WTC11 (cell line): ENCODE measurements at regions not wholly inside any gene's neighbourhood (a gene's known extent, or its start where the extent isn't known, plus 50 kb on each side); places are given as distances from the start of the nearest gene placed in this dataset.

Experiments
- ATF2 ChIP-seq: sonication (generic); formaldehyde crosslinking; IDR thresholded peaks from 2 replicates; pipeline ENCODE4 v1.8.1; 2022; ENCODE audit warnings: low read depth, missing genetic modification reagents, borderline replicate concordance
- CTCF ChIP-seq: fragments of 200-600 bp; IDR thresholded peaks from 2 replicates; pipeline ENCODE4 v1.8.0; 2022; ENCODE audit warnings: antibody characterized with exemption
- MXD4 ChIP-seq: fragments of 250-450 bp; sonication (Bioruptor Pico); IDR thresholded peaks from 2 replicates; pipeline ENCODE4 v1.8.0; 2021; ENCODE audit warnings: mild to moderate bottlenecking, moderate library complexity, borderline replicate concordance
- MYBL2 ChIP-seq: sonication (generic); formaldehyde crosslinking; IDR thresholded peaks from 2 replicates; pipeline ENCODE4 v1.8.1; 2023; ENCODE audit warnings: mild to moderate bottlenecking, moderate library complexity, missing genetic modification reagents
- RELA ChIP-seq: sonication (generic); formaldehyde crosslinking; IDR thresholded peaks from 2 replicates; pipeline ENCODE4 v1.8.1; 2022; ENCODE audit warnings: missing genetic modification reagents, mild to moderate bottlenecking, borderline replicate concordance
- SMAD4 ChIP-seq: sonication (generic); formaldehyde crosslinking; IDR thresholded peaks from 2 replicates; pipeline ENCODE4 v1.8.0; 2022; ENCODE audit warnings: mild to moderate bottlenecking, missing genetic modification reagents
- TCF7 ChIP-seq: sonication (generic); formaldehyde crosslinking; IDR thresholded peaks from 2 replicates; pipeline ENCODE4 v1.8.0; 2022; ENCODE audit warnings: mild to moderate bottlenecking, low read depth, missing genetic modification reagents, moderate library complexity
- TEAD4 ChIP-seq: sonication (generic); formaldehyde crosslinking; IDR thresholded peaks from 2 replicates; pipeline ENCODE4 v1.8.0; 2022; ENCODE audit warnings: mild to moderate bottlenecking, missing genetic modification reagents

- no peak for TF ChIP-seq TCF7 (CRISPR knock-in tag)
- TF ChIP-seq RELA (CRISPR knock-in tag) = no peak
- TF ChIP-seq CTCF = no peak
- no peak for TF ChIP-seq ATF2
- no peak for TF ChIP-seq TEAD4 (CRISPR knock-in tag)
- TF ChIP-seq MYBL2 (CRISPR knock-in tag) = no peak
- no peak for TF ChIP-seq MXD4 (CRISPR knock-in tag)
- no peak for TF ChIP-seq SMAD4
Measured at GRCh38 chr1:181149326-181150125, 61.0 kb downstream of the IER5 start.
